ENCODE measurements at regions not wholly inside any gene's neighbourhood (a gene's known extent, or its start where the extent isn't known, plus 50 kb on each side); places are given as distances from the start of the nearest gene placed in this dataset.

- DNase-seq (ENCODE audit: low spot score) (no peak), ATAC-seq (ENCODE audit: low FRiP score) (no peak)
- TF ChIP-seq, protein P1, sequence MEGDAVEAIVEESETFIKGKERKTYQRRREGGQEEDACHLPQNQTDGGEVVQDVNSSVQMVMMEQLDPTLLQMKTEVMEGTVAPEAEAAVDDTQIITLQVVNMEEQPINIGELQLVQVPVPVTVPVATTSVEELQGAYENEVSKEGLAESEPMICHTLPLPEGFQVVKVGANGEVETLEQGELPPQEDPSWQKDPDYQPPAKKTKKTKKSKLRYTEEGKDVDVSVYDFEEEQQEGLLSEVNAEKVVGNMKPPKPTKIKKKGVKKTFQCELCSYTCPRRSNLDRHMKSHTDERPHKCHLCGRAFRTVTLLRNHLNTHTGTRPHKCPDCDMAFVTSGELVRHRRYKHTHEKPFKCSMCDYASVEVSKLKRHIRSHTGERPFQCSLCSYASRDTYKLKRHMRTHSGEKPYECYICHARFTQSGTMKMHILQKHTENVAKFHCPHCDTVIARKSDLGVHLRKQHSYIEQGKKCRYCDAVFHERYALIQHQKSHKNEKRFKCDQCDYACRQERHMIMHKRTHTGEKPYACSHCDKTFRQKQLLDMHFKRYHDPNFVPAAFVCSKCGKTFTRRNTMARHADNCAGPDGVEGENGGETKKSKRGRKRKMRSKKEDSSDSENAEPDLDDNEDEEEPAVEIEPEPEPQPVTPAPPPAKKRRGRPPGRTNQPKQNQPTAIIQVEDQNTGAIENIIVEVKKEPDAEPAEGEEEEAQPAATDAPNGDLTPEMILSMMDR (IDR thresholded peaks at IDR 0.05) = no peak
Measured at GRCh38 chr2:122500316-122501105, 745.1 kb downstream of the TSN start.

GRCh38 chr2:122506620-122507019, 751.2 kb downstream of the TSN start:
- ATAC-seq (ENCODE audit: low FRiP score) (no peak), DNase-seq (ENCODE audit: low spot score) (no peak)
- TF ChIP-seq, protein P1 (IDR thresholded peaks at IDR 0.05) = no peak

DNA sequence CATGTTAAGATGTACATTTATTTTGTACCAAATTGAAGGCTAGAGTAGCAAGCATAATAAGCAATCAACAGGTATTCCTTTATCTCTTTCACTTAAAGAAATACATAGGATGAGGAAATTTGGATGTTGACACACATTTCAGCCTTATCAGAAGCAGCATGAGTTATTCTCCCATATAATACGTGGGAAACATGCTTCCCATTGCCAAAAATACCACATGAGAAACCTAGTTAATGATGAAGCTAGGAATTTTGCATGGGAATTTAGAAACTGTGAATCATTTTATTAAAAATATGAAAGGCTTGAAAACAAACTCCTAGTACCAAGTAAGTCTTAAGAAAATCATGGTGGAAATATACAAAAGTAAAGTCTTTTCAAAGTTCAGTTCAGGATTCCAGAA, 751.8 kb downstream of the TSN start:
- no peak for DNase-seq (ENCODE audit: low spot score)
- TF ChIP-seq, protein P1 (IDR thresholded peaks at IDR 0.05) = no peak
- no peak for ATAC-seq (ENCODE audit: low FRiP score)

DNA sequence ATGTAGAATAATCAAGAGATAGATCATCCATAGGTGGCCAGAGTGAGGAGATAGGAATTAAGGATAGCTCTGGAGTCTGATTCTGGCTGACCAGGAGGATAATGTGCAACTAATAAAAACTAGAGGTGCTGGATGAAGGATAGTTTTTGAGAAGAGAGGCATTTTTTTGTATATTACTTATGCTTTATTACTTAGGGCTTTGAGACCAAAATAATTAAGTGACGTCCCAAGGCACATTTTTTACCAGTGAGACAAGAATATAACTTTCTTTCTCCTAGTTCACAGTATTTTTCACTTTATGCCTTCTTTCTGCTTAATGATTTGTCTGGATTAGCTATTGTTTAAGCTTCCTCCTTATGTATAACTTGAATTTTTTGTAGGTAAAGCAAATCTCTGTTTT, 756.6 kb downstream of the TSN start:
- TF ChIP-seq, protein P1 (IDR thresholded peaks at IDR 0.05) = no peak
- DNase-seq (ENCODE audit: low spot score) (no peak), ATAC-seq (ENCODE audit: low FRiP score) (no peak)

DNA sequence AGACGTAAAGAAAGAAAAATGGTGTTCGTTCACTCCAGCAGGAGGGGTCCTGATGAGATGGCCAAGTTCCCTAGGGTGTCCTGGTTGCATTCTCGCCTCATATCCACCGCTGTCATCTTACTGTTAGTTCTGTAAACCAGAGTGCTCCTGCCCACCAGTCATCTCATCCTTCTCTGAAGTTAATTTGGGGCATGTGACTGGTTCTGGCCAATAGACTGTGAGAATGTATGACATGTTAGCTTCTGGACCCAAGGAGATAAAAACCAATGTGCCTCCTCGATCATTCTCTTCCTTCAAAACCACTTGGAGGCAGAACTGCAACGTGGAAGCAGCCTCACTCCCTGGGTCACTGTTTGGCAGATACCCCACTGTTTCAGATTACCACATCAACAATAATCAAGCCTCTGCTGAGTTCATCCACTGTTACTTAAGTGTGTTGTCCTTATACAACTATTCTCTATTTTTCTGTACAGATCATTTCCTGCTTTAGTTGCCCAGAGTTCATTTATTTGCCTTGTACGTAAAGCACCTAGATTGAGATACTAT, 759.1 kb downstream of the TSN start:
- ATAC-seq (ENCODE audit: low FRiP score) = no peak
- TF ChIP-seq, protein P1 (IDR thresholded peaks at IDR 0.05) = no peak
- DNase-seq (ENCODE audit: low spot score) = no peak

GRCh38 chr2:122515731-122516290, 760.4 kb downstream of the TSN start:
- ATAC-seq (ENCODE audit: low FRiP score) (no peak), DNase-seq (ENCODE audit: low spot score) (no peak)
- TF ChIP-seq, protein P1 (IDR thresholded peaks at IDR 0.05) = no peak

- DNase-seq (ENCODE audit: low spot score) (no peak), ATAC-seq (ENCODE audit: low FRiP score) (no peak)
- TF ChIP-seq, protein P1 (IDR thresholded peaks at IDR 0.05) = no peak
Measured at GRCh38 chr2:122516775-122517174, 761.3 kb downstream of the TSN start.

Measured in omental fat pad (tissue), 3 donors.